Stimulated activated CD8-positive, alpha-beta memory T cell treated with anti-CD3 and anti-CD28 coated beads, Interleukin-4, amount 100 ng/mL, for 48 hours (primary cell): ENCODE measurements at regions not wholly inside any gene's neighbourhood (a gene's known extent, or its start where the extent isn't known, plus 50 kb on each side); places are given as distances from the start of the nearest gene placed in this dataset.
"Not testable (repeated sequence)": the region's sequence is repeated elsewhere in the genome, so short reads cannot be mapped to it uniquely, and the experiment has no call there.

Experiments
- DNase-seq: peaks from one replicate; pipeline ENCODE4 v3.0.0-alpha.2; 2020

DNA sequence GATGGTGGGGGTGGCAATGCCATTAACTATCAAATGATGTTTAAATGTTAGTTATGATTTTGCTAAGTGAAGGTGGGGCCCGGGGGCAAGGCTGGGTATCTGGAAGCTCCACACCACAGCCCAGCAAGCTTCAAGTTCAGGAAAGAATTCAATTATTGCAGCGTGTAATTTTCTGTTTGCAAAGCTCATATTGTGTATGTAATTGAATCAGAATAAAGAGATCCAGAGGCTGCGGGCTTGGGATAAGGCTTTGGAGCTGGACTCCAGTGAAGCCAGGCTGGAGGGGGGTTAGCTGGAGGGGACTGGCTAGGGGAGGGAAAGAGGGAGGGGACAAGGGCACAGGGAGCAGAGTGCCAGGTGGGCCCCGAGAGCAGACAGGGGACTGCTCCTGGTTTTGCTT lies 557.1 kb upstream of the CADM1 start:
- no peak for DNase-seq

DNA sequence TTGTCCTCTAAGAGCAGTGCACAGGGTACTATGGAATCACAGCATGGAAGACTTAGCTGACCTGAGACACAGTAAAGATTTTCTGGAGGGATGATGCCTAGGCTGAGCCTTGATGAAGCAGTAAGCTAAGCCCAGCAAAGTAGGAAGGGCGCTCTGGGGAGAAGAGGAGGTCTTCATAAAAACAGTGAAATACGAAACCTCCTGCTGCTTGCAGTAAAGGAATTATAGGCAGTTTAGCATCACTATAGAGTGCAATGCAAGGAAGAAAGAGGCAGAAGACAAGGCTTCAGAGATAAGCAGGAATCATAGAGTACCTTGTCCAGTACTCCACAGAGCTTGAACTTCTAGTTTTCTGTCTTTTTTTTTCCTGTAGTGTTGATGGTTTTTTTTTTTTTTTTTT lies 555.7 kb upstream of the CADM1 start:
- DNase-seq, result no peak

DNA sequence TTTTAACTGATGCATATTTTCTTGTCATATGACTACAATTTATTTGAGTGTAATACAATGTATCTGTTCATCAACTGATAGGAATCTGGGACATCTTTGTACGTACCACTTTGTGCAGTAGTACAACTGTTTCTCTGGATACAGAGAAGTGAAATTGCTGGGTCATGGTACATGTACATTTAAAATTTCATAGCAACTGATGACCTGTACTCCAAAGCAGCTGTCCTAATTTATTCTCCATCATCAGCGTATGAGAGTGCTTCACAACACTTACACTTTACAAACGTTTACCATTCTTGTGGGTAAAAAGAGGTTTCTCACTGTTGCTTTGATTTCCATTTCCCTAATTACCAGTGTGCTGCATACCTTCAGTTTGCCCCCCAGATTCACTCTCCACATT lies 552.8 kb upstream of the CADM1 start:
- DNase-seq, result no peak

DNA sequence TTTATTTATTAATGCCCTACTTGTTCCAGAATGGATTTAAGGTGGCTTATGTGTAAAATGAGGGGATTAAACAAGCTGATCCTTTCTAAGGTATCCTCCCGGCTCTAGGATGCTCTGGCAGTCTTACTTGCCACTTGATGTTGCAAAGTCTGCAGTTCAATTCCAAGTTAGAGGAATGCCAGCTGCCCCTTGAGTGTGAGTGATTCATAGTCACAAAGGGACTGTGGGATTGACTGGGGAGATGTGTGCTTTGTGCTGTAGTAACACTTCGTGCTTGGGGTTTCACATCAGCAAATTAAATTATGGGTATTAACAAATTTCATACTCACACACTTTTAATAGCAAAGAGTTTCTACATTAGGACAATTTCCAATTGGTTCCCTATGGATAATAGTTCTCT lies 550.8 kb upstream of the CADM1 start:
- DNase-seq, result no peak

DNA sequence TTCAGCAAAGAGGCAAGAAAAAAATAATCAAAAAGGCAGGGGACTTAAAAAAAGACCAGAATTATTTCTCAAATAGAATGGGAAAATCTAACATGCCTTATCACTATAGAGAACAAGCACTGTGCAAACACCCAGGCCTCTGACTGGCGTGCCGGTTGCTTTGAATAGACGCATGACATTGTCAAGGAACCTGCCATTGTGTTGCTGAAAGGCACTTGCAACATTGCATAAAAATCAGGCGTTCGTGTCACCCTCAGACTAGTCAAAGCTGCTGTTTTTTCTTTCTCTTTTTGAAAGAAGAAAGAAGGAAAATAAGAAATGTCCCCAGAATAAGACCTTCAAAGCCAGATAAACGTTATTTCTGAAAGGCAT lies 549.3 kb upstream of the CADM1 start:
- DNase-seq, result no peak

DNA sequence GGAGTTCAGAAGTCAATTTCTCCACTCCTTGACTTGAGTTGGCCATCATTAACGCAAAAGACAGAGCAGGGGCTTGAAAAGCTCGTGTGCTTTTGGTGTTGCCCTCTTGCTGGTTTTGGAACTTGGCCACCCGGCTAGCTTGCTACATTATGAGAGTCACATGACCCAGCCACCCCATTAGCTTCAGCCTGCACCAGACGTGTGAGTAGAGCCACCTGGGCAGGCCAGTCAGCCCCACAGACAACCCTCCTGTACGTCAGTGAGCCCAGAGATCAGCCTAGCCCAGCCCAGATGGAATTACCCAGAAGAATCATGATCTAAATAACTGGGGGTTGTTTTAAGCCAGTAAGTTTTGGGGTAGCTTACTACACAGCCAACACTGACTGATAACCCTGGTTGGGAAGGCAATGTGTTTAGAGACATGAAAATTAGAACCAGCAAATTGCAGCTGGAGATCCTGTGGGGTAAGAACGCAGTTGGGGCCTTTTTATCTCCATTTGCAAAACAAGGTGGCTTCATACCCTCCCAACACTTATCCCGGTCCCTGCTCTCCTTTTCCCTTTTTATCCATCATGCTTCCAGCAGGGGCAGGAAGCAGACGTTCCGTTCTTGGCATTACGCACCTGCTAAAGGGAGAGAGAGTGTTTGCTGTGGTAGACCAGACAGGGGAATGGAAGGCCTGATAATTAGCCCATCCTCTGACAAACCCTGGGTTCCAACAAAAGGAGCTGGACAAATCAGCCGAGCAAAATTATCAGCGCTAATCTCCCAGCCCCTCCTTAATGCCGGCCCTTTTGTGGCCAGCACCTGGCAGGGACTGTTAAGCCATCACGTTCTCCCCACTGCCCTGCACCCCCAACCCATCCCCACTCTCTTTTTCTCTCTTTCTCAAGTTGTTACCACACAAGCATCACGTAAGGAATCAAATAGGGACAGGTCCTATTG lies 548.7 kb upstream of the CADM1 start:
- DNase-seq, result no peak

DNA sequence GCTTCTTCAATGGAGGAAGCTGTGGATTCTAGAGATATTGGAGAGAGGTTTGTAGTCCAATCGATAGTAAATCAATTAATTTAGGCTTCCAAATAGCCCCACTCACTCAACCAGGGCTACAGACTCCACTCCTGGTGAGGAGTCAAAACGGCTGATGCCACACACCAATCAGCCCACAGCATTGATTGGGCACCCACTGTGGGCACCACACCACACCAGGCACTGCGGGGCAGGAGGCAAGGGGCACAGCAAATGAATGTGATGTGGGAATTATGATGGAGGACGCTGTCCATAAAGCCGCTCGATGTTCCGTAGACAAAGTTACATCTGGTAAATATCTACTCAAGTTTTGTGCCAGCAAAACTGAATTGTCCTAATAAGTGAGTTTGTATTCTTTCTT lies 547.3 kb upstream of the CADM1 start:
- DNase-seq, result no peak

DNA sequence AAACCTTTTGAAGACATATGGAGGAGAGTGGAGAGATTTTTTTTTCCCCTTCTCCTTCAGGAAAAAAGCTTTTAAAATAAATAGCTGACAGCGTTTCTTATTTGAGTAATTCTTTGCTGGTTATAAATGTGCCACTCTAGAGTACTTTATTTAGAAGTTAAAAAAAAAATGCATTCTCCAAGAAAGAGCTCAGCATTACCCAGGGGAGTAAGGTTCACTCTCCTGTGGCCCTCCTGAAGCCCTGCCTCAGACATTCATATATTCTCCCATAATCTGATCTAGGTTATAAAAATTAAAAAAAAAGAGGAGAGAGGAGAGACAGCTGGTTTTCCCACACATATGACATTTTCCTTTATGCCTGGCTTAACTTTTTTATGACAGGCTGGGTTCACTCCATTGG lies 545.2 kb upstream of the CADM1 start:
- DNase-seq, result no peak

DNA sequence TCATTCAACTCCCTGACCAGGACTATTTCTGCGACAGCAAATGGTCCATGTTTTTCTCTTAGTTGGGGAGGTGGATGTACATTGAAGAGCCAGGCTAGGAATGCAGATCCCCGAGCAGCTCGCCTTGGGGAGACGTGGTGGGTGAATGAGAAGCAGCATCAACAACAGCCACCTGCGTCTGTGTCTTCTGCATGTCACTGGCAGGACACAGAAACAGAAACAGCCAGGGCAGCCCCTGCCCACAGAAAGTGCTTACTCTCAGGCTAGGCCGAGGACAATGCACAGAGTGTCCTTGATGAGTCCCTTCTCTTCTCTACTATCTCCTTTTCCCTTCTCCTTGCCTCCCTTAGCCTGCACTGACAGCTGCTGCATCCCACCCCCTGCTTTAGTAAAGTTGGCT lies 541.9 kb upstream of the CADM1 start:
- DNase-seq, result no peak

DNA sequence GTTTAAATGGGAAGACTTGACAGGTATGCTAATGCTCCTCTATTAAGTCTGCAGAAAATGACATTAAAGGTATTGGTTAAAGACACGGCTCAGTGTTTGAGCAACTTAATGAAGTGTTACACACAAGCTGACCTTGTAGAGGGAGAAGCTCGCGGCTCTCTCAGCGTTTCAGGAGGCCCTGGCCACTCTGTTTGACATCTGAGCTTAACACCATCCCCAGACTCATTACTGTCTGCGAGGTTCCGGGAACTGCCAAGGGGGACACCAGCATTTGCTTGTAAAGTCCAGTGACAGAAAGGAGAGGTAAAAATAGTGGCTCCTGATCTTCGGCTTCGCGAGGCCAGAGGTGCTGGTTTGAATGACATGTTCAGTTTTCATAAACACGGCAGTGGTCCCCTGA lies 540.7 kb upstream of the CADM1 start:
- no peak for DNase-seq

DNA sequence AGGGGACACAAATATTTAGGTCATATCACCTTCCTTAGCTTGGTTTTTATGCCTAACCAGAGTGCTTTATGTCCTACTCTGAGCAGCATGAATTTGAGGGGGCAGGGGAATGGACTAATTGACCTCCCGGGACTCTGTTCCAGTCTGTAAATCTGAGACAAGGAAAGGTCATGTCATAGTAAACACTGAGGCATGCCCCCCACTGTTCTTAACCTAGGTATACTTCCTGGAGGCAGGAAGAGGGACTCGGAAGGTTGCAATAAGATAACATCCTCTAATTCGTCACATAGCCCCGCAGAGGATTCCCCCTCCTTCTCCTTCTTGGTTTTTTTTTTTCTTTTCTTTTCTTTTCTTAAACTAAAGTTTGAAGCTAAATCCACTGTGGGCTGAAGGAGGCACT lies 540.3 kb upstream of the CADM1 start:
- DNase-seq, result no peak

DNA sequence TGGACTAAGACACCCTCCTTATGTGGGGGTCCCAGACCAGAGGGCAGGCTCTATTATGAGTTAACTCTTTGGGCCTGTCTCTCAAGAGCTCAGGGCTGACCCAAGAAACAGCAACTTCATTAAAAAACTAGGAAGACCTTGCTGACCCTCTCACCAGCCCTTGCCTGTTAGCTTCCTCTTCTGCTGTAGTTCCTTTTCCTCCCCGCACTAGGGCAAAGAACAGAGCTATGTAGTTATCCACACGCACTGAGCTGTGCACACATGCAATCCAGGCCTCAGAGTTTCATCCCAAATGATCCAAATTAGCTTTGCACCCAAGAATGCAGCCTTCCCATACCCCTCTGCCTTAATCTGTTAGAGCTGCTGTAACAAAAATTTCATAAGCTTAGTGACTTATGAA lies 539.6 kb upstream of the CADM1 start:
- no peak for DNase-seq

DNA sequence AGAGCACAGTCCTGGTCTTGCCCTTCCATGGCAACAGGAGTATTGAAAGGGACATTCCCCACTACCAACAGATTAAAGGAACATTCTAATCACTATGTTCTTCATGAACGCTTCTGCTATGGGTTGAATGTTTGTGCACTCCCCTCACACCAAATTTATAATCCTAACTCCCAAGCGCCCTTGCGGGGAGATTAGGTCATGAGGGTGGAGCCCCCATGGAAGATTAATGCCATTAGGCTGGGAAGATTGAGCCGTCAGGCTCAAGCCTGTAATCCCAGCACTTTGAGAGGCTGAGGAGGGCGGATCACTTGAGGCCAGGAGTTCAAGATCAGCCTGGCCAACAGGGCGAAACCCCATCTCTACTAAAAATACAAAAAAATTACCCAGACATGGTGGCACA lies 538.8 kb upstream of the CADM1 start:
- DNase-seq, result not testable (repeated sequence)

DNA sequence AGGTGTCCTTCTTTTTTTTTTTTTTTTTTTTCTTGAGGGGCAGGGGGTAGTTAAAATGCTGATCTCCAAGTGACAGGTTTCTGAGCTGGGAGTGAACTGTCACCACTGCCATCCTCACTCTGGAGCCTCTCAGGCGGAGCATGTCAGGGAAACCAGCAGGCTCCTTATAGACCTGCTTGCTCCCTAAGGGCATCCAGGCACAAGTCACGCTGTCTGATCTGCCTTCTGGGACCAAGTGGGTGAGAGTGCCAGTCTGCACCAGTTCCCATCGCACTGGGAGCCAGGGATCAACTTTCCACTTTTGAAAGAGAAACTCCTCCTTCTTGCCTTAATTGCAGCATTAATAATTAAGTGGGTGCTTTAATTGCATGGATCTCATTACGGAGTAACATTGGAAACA lies 537.9 kb upstream of the CADM1 start:
- DNase-seq, result no peak

DNA sequence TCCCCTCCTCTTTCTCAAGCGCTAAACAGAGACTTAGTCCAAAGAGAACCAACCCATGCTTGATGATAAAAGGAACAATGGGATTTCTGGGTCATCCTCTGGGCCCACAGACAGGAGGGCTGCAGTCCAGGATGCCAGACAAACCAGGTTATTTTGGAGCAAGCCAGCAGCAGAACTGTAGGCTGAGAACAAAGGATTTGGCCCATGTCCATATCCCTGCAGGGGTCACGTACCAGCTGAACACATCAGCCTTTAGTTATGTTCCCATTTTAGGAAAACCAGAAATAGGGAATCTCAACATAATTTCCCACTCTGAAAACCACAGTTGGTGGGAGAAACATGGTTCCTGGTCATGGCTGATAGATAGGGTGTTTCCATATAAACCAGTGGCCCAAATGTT lies 533.6 kb upstream of the CADM1 start:
- DNase-seq, result no peak

DNA sequence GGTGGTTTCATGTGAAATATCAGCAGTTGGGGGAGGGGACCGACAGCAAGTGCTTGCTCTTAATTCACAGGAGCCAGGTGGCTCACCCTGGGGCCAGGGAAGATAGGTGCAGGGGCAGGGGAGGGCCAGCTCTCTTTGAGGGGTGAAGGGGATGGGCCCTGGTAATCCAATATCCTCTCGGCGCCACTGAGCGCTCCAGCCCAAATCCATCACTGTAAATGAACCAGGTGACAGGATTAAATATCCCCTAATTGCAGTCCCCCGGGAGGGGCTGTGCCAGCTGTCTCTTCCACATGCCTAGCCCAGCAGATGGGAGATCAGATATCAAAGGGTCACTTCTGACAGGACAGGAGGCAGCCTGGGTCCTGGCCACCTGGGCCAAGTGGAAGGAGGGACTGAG lies 531.8 kb upstream of the CADM1 start:
- no peak for DNase-seq

DNA sequence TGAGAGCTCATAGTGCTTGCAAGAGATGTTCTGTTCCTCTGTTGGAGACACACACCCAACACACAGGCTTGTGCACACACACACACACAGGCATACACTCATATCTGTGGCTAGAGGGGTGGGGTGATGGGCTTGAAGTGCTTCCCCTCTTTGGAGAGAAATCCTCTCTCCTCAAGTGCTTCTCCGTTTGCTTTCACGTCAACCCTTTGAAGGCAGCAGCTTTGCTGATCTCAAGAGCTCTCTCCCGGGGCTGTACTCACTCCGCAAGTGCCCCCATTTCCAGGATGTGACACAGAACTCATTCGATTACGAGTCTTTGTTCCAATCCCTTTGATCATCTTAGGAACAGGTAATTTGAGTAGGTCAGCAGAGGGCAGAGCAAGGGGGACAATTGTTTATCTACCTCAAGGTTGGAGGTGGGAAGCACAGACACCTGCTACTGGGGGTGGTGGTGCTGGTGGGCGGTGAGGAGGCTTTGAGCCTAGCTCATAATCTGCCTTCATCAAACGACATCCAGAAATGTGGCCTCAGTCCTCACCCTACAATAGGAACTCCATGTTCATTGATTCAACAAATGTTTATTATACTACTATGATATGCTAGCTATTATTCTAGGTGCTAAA lies 529.8 kb upstream of the CADM1 start:
- DNase-seq, result no peak

DNA sequence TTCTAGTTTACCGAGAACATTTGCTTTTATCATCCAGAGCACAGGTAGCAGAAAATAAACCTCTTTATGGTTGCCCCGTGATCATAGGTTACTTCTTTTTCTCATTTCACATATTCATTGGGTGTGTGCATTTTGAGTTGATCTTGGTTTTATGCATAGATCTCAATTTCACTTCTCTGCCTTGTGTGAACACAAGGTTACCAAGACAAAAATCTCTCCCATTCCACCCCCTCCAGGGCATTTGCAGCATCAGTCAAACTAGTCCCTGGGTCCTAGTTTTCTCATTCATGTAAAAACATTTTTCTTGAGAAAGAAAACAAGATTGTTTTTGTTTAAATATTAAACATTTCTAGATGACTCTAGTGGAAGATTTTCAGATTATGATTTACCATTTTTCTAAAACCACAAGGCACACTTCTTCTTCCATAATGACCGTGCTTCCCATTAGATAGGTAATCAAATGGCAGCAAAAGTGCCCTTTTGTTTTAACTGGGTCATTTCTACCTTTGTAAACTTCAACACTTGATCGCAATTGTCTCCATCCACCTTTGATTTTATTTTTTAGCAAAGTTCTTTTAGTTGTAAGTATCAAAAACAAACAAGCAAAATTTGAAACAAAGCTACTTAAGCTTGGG lies 526.6 kb upstream of the CADM1 start:
- no peak for DNase-seq

DNA sequence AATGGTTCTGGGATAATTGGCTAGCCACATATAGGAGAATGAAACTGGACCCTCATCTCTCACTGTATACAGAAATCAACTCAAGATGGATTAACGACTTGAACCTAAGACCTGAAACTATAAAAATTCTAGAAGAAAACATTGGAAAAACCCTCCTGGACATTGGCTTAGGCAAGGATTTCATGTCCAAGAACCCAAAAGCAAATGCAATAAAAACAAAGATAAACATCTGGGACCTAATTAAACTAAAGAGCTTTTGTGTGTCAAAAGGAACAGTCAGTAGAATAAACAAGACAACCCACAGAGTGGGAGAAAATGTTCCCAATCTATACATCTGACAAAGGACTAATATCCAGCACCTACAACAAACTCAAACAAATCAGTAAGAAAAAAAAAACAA lies 524.3 kb upstream of the CADM1 start:
- DNase-seq, result not testable (repeated sequence)

DNA sequence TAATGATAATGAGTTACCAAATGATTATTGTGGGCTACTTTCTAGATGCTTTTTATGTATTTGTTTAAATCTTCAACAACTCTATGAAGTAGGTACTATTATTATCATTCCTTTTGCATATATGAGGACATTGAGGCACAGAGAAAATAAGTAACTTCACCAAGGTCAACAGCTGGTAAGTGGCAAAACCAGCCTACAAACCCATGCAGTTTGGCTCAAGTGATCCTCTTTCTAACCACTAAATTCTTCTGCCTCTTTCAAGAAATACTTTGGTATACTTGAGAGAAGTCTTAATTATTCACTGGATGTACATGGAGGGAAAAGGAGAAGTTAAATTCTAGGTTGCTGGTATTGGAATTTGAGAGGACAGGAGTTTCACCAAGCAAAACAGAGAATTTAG lies 495.2 kb upstream of the CADM1 start:
- DNase-seq, result no peak

DNA sequence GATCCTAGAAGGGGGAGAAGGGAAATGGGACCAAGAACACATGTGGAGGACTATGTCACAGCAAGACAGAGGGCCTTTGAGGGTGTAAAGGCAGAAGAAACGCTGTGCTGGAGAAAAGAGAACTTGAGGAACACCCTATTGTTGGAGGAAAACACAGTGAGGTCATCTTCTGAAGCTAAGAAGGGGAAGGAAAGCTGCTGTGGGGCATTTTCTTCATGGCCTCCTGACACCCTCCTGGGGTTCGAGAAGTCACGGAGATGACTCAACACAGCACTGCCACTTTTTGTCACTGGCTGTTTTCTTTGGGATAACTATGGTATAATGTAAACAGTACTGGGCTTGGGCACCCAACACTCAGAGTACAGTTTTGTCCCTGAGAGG lies 492.6 kb upstream of the CADM1 start:
- DNase-seq, result no peak

DNA sequence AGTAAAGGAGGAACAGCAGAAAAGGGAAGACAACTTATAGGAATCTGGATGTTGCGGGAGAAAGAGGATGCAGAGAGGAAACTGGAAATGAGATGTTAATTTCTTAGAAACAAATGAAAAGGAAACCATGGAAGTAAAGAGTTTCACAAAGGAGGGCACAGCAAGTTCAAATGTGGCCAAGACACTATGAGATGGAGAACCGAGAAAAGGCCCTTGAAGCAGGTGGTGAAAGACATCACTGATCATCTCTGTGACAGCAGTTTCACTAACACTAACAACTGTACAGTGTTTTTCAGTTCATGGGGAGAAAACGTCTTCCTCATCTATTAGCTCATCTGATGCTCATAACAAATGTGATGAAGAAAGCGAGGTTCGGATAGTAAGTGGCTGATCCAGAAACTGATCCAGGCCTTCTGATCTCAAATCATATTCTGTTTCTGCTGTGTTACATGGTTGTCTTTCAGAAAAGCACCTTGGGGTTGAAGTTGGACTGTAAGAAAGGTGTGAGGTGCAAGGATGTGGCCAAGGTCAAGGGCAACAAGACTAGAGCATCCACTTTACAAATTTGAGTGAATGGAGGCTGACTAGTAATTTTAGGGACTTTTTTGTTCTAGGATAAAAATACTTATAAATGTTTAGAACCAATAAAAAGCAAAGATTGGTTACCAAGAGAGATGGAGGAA lies 492.1 kb upstream of the CADM1 start:
- no peak for DNase-seq

DNA sequence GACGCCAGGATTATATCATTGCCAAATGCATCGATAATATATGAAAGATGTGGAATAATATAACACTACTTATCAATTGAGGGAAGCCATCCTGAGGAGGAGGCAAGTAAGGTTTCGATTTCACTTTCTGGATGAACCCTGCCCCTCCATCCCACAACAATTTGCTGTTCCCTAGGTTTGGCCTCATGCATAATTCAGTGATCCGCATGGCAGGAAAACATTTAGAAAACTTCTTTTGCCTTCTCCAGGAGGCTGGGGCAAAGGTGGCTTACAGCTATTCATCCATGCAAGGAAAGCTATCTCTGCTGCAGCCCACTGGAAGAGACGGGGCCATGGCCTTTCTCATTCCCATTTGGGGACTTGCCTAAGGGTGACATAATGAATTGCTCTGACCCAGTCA lies 489.4 kb upstream of the CADM1 start:
- no peak for DNase-seq

DNA sequence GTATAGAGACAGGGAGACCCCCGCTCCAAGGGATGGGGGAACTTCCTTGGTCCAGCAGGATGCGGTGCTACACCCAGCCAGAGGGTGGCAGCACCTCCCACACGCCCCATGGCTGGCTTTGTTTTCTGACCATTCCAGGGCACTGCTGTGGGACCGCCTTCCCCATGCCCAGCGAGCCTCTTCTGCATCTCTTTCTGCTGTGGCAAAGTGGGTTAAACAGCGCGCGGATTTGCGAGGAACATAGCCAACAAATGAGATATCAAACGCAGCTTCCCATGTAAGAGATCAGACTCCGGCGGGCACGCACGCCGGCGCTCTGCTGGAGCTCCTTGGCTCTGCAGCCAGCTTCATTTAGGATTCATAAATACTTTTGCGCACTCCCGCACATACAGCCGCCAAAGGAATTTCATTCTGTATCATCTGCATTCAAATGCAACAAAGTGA lies 485.8 kb upstream of the CADM1 start:
- peak; percentile 36 for DNase-seq
